ENCODE measurements at regions not wholly inside any gene's neighbourhood (a gene's known extent, or its start where the extent isn't known, plus 50 kb on each side); places are given as distances from the start of the nearest gene placed in this dataset.

DNA sequence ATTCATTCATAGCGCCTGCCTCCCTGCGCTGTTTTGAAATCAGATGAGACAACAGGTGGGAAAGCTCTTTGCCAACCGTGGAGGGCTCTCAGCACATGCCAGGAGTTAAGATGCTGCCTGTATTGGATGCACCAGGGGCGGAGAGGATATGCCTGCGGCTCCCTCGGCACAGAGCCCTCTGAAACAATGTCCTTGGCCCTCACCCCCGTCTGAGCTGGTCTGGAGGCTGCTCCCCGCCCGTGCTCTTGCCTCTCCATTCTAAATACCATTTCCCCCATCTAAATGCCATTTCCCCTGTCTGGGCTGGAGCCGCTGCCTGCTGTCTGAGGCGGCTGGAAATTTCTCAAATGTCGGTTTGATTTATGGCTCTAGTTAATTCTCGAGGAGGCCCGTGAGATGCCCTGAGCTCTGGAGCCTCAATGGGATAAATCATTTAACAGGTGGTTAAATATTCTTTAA lies 50.8 kb upstream of the MLN start:
- TF ChIP-seq, protein P1, sequence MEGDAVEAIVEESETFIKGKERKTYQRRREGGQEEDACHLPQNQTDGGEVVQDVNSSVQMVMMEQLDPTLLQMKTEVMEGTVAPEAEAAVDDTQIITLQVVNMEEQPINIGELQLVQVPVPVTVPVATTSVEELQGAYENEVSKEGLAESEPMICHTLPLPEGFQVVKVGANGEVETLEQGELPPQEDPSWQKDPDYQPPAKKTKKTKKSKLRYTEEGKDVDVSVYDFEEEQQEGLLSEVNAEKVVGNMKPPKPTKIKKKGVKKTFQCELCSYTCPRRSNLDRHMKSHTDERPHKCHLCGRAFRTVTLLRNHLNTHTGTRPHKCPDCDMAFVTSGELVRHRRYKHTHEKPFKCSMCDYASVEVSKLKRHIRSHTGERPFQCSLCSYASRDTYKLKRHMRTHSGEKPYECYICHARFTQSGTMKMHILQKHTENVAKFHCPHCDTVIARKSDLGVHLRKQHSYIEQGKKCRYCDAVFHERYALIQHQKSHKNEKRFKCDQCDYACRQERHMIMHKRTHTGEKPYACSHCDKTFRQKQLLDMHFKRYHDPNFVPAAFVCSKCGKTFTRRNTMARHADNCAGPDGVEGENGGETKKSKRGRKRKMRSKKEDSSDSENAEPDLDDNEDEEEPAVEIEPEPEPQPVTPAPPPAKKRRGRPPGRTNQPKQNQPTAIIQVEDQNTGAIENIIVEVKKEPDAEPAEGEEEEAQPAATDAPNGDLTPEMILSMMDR (IDR thresholded peaks at IDR 0.05), result no peak
- TF ChIP-seq POLR2A (IDR thresholded peaks at IDR 0.05) (no peak), POLR2AphosphoS5 (IDR thresholded peaks at IDR 0.05) (no peak)
